Hippocampal formation (tissue), 2 donors: ENCODE measurements at regions not wholly inside any gene's neighbourhood (a gene's known extent, or its start where the extent isn't known, plus 50 kb on each side); places are given as distances from the start of the nearest gene placed in this dataset.
"Not testable (repeated sequence)": the region's sequence is repeated elsewhere in the genome, so short reads cannot be mapped to it uniquely, and the experiment has no call there.

Experiments
- DNase-seq, 2 donors: peaks; one replicate each; lab custom pipeline; 2025; lab: John Stamatoyannopoulos, UW

DNA sequence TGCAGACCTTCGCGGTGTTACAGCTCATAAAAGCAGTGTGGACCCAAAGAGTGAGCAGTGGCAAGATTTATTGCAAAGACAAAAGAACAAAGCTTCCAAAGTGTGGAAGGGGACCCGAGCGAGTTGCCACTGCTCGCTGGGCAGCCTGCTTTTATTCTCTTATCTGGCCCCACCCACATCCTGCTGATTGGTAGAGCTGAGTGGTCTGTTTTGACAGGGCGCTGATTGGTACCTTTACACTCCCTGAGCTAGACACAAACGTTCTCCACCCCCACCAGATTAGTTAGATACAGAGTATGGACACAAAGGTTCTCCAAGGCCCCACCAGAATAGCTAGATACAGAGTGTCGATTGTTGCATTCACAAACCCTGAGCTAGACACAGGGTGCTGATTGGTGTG, 156.2 kb upstream of the GIMD1 start:
- not testable (repeated sequence) for DNase-seq

DNA sequence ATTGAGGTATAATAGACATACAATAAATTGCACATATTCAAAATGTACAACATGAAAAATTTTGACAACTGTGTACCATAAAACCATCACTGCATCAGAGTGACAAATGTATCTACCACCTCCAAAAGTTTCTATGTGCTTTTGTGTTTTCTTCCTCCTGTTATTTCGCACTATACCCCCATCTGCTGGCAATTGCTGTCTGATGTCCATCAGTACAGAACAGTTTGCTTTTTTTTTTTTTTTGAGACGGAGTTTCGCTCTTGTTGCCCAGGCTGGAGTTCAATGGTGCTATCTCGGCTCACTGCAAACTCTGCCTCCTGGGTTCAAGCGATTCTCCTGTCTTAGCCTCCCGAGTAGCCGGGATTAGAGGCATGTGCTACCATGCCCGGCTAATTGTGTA, 154.3 kb upstream of the GIMD1 start:
- DNase-seq = no peak

DNA sequence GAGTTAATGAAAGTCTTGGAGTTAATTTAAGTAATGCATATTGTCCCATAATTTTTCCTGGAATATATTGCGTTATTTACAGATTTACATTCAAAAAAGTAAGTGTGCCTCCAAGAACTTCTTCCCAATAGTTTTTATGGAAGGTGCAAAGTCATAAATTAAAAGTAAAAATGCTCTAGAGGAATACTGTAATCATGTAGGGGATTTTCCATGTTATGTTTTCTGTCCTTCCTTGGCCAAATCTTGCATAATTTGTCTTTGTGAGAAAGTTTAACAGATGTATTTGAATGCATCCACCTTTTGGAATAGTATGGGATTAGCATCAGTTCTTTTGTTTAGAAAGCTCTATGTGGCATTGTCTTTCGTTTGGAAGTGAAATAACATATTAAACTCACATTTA, 144.1 kb upstream of the GIMD1 start:
- DNase-seq = no peak

DNA sequence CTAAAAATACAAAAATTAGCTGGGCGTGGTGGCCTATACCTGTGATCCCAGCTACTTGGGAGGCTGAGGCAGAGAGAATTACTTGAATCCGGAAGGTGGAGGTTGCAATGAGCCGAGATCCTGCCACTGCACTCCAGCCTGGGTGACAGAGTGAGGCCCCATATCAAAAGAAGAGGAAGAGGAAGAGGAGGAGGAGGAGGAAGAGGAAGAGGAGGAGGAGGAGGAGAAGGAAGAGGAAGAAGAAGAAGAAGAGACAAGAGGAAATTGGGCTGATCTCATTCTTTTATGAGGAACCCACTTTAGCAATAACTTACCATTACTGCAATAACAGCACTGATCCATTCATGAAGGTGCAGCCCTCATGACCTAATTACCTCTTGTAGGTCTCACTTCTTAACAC, 138.9 kb upstream of the GIMD1 start:
- DNase-seq = no peak

DNA sequence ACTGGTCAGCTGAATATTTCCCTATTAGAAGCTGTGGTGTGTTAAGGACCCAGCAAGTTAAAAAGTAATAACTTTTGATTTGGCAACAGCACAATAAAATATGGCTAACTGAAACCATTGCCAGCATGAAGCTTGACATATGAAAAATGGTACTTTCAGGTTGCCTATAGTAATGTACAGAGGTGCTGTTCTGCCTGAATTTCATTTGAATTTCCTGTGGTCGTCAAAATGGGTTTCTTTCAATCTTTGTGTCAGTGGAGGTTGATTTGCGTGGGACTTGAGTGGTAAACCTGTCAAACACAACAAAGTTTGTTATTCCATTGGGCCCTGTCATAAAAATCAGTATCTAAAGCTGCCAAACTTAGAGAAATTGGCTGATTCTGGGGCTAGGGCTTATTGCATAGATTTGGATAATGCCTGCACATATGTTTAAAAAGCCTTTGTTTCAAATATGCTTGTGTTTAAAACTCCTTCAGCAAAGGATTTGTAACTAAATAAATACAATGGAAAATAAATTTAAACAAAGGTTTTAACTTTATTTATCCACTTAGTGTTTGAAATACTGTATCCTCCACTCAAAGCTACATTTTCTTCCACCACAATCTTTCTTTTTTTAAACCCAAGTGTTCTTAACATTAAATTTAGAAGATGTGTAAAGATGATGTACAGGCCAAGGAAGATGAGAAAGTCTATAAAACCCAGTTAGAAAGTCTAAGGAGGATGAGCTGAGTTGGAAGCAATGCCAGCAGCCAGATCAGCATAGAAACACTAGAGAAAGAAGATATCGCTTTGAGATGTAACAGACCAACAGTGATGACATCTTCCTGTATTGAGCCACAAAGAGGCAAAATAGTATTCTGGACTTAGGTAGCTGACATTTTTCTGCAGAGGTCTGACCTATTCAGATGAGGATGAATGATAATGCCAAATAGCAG, 134.8 kb upstream of the GIMD1 start:
- no peak for DNase-seq

DNA sequence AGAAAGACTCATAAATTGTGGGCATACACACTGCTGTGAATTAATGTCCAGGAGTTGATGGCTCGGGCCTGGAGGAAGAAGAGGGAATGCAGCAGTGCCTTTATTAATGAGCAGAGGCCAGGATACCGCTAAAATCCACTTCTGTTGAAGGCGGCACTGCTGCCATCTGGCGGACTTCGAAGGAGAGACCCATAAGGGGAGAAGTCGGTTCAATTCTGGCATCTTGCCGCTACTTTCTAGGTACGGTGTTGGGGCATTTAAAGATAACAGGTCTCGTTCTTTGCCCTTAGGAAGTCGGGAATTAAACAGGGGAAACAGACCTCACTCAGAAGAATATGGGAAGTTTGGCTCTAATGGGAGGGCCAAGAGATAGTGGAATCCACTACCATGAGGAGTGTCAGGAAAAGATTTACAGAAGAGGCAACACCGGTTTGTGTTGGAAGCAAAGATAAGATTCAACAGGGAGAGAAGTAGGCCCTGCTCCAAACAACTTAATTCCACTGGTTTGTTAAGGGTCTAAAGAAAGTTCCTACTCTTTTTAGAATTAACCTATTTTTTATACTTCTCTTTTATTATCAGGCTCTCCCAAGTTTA, 133.6 kb upstream of the GIMD1 start:
- peak in 1 of 2 donors; percentile 20 for DNase-seq

DNA sequence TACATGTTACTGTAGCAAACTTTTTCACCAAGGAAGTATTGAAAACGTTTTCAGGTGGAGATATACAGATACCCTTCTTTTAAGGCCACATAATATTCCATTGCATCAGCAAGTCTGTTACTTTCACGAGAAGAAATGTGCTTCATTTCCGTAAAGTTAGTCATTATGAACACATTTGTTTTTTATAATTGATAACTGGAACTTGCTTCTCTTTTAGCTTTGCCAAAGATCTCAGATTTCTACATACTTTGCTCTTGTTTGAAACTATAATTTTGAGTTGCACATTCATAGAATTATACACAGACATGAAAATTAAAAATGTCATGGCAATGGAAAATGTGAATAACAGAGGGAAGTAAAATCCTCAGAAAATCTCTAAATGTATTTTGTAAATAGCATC, 128.7 kb upstream of the GIMD1 start:
- no peak for DNase-seq

DNA sequence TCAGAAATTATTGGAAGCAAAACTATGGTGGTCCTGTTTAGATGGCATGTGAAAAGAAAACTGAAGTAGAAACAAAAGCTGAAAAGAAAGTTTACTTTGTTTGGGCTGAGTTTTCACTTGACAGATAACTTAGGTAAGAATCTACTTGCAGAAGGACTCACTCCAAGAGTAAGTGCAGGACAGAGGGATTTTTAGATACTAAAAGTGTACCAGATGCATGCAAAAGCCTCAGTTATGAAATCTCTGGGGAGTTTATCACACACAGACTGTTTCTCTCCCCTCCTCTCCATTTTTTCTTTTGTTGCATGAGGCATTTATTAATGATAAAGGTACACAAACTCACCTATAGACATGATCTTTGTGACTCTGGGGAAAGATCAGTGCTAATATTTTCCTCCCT, 127.5 kb upstream of the GIMD1 start:
- DNase-seq = no peak

DNA sequence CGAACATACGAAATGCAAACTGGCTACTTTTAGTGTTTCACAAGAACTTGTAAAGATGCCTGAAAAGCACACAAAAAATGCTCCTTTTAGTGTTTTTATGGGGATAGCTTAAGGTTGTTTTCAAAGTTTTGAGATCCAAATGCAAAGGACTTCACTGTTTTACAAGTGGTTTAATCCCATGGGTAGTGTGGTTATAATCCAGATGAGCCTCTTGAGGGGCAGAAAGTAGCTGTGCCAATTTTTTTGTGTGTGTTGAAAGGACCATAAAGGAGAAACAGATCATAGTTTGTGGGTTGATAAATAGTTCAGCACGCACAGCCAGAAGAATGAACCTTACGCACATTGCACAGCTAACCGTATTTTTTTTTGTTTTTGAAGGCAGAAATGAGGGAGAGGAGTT, 126.9 kb upstream of the GIMD1 start:
- no peak for DNase-seq

DNA sequence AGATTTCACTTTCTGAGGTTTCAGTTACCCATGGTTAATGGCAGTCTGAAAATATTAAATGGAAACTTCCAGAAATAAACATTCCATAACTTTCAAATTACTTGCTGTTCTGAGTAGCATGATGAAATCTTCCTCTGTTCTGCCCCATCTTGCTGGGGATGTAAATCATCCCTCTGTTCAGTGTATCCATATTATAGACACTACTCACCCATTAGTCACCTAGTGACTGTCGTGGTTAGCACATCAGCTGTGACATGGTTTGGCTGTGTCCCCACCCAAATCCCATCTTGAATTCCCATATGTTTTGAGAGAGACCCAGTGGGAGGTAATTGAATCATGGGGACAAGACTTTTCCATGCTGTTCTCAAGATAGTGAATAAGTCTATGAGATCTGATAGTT, 125.5 kb upstream of the GIMD1 start:
- DNase-seq = no peak

DNA sequence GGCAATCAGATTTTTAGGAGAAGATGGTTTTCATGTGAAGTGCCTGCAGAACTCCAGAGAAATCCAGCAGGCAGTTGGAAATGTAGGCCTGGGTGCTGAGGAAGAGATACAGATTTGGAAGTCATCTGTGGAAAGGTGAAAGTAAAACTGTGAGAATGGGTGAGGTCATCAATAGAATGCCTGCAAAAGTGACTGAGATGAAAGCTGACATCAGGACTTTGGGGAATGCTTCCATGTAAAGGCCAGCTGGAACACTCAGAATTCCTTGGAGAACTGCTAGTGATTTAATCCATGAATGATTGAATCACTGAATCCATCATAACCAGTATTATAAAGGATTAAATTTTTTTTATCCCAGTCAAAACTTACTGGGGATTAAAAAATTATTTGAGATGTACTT, 124.5 kb upstream of the GIMD1 start:
- no peak for DNase-seq

DNA sequence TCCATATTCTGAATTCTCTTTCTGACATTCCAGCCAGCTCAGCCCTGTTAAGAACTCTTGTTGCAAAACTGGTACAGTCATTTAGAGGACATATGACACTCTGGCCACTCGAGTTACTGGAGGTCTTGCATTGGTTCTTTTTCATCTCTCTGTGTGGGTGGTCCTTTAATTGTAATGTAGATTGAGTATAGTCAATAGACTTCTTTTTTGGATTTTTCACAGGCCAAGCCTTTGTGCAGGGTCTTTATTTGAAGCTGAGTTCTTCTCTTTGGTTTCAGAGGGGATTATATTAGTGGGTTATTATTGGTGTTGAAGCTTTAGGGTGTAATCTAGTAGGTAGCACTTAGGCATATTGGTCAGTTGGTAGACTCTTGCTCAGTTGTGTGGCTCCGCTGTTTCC, 118.0 kb upstream of the GIMD1 start:
- no peak for DNase-seq

DNA sequence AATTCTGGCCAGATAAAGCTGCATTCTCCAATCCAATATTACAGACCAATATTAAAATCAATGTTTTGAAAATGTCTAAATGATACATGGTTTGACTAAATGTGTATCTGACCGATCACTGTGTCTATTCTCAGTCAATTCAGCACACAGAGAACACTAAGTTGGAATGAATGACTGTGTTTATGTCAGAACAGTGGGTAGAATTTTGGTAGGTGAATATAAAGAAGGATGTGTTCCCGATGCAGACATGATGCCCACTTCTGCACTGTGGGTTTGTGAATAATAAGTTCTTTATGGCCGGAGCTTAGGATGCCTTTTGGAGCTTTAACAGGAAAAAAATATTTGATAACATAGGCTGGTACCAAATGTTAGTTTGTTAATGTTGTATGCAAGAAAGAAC, 113.2 kb upstream of the GIMD1 start:
- no peak for DNase-seq

DNA sequence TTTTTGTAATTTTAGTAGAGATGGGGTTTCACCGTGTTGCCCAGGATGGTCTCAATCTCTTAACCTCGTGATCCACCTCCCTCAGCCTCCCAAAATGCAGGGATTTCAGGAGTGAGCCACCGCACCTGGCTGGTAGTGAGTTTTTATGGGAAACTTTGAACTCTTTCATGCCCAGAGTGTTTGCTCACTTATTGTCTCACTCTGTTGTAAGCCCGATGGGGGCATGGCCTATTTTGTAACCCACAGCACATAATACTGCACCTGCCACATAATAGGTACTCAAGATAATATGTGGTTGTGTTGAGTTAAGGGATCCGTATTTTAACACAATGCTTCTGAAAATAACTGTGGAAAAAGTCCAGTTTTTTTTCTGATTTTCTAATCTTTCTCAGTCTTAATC, 109.6 kb upstream of the GIMD1 start:
- no peak for DNase-seq

DNA sequence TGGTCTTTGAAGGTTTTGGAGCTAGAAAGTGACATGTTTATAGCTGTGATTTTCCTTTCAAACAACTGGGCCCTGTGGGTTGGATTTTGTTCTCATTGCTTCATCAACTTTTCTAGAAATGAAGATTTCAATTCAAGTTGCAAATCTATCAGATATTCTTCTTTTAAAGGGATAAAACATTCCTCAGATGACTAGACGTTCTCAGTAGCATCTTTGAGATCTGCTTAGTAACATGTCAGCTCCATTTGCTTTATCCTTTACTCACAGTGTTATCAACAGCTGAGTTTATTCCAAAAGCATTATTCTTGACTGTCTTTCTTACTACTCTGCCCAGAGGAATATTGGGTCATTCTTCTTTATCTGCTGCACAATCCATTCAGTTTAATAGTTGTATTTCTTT, 108.2 kb upstream of the GIMD1 start:
- no peak for DNase-seq

DNA sequence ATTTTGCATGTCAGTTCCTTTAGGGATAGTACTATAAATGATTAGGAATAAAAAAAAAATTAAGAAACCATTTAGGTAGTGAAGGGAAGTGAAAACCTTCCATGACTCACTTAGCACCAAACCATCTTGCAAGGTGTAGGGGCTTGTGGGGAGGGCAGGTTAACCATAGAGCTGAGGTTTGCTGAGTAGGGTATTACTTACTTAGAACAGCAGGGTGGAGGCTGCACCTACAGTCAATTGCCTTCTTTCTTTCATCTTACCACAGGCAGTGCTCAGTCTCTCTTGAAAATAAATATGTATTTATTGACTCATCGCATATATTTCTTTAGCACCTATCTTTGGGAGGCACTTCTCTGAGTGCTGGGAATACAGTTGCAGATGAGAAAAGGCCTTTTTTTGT, 104.9 kb upstream of the GIMD1 start:
- DNase-seq = no peak

DNA sequence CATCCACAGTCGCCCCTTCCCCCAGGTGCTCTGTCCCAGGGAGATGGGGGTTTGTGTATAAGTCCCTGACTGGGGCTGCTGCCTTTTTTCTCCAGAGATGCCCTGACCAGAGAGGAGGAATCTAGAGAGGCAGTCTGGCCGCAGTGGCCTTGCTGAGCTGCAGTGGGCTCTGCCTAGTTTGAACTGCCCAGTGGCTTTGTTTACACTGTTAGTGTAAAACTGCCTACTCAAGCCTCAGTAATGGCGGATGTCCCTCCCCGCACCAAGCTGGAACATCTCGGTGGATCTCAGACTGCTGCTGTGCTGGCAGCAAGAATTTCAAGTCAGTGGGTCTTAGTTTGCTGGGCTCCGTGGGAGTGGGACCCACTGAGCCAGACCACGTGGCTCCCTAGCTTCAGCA, 102.6 kb upstream of the GIMD1 start:
- no peak for DNase-seq

DNA sequence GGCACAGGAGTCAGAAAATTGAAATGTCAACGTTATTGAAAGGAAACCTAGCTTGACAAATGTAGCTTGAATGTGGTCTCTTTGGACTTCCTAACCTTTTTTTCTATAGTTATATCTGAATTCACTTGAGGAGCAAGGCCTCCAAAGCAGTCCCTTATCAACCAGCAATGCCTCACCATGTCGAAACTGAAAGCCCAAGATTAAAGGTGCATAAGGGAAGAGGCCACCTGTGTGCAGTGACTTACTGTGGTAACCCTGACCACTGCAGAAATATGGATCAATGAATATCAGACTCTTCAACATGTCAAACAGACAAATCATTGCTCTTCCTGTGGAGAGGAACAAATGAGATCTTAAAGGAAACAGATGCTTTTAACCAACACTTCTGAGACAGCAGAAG, 95.0 kb upstream of the GIMD1 start:
- no peak for DNase-seq

DNA sequence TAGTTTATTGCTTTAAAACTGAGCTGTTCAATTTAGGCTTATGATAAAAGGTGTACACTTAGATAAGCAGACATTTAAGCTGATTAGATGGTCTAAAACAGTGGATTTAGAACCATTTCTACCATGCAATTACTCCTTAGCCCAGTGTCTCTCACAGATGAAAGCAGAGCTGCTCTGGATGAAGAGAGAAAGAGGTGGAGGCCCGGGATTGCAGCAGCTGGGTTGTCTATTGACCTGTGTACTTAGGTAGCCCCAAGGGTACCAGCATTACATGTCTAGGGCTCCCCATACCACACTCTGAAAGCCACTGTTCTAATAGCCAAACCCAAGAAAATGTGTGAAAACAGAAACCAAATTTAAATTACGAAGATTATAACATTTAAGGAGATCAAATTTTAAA, 86.0 kb upstream of the GIMD1 start:
- DNase-seq = no peak

DNA sequence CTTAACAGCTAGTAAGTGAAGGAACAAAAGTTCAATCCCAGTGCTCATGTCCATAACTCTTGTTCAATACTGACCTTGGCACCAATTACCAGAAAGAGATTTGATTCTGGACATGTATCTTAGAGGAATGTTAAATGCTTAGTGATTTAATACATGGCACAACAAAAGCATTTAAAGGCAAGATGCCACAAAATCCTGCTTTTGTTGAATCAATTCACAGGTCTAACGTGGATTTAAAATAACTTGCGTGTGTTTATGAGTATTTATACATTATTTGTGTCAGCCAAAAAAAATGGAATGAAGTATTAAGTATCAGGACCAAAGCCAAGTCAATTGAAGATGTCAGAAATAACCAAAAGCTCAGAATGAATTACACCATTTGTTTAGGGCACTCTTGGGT, 85.4 kb upstream of the GIMD1 start:
- no peak for DNase-seq

DNA sequence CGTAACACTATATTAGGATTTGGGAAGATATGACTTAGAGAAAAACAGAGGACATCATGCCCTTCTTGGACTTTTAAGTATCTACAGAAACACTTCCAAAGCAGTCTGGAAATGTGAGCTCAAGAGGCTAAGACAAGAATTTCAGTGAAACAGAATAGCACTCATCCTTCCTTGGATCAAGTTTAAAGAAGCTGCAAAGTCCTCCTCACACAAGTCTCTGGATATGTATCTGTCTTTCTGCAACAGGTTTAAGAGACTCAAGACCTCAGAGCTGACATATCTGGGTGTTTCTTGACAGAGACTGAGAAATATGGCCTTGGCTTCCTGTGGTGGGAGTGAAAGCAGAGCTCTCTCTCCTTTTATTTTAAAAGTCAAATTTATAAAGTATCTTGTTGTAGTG, 82.5 kb upstream of the GIMD1 start:
- DNase-seq = no peak

DNA sequence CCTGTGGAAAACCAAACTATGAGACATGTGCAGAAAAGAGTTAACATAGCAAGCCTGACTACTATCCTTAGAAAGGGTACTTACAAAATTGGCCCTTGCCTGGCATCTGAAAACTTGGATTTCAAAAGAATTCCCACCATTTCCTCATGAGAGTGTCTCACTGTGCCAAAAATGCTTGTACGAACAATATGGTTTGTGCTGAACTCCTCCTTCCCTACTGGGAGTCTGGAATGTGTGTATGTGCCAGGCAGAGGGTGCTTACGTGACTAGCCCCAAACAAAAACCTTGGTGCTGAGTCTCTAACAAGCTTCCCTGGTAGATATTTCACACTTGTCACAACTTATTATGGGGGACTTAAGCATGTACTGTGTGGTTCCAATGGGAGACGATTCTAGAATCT, 81.7 kb upstream of the GIMD1 start:
- no peak for DNase-seq

DNA sequence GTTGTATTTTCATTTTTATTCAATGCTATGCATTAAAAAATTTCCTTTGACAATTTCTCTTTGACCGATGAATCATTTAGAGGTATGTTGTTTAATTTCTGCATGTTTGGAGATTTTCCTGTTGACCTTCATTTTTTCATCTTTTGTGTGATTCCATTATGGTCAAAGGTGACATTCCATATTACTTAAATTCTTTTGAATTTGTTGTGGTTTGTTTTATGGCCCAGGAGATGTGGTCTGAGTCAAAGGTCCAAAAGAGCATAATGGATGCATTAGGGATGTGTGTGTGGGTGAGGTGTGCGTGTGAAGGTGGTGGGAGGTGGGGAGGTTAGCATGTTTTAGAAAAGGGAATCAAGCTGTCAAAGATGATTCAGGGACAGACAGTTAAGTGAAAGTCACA, 76.0 kb upstream of the GIMD1 start:
- no peak for DNase-seq

DNA sequence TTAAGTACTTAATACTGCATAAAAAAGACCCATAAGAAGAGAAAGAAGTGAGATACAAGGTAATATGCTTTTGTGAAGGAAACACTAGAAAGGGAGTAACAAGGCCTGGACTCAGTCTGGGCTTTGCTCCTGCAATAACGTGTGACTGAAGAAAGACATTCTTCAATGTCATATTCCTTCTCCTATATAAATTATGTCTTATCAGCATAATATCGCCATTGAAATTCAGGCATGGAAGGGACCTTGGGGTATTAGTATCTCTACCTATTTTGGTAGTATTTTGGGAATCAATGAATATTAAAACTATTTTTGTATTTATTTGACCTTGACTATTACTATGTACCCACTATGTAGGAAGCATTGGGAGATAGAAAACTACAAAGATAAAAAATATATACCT, 62.2 kb upstream of the GIMD1 start:
- DNase-seq = no peak
